ENCODE measurements at regions not wholly inside any gene's neighbourhood (a gene's known extent, or its start where the extent isn't known, plus 50 kb on each side); places are given as distances from the start of the nearest gene placed in this dataset.
"Not testable (repeated sequence)": the region's sequence is repeated elsewhere in the genome, so short reads cannot be mapped to it uniquely, and the experiment has no call there.

GRCh38 chr10:9470581-9470980, 1416.1 kb downstream of the GATA3 start:
- no peak for DNase-seq (ENCODE audit: low read depth in 2 of 2)

GRCh38 chr10:9501944-9502343, 1447.5 kb downstream of the GATA3 start:
- DNase-seq (ENCODE audit: low read depth in 2 of 2) = no peak

- DNase-seq (ENCODE audit: low read depth in 2 of 2) = no peak
Measured at GRCh38 chr10:9504227-9504626, 1449.7 kb downstream of the GATA3 start.

GRCh38 chr10:9505546-9505945, 1451.1 kb downstream of the GATA3 start:
- DNase-seq (ENCODE audit: low read depth in 2 of 2) = no peak

- no peak for DNase-seq (ENCODE audit: low read depth in 2 of 2)
Measured at GRCh38 chr10:9508606-9509005, 1454.1 kb downstream of the GATA3 start.

- no peak for DNase-seq (ENCODE audit: low read depth in 2 of 2)
Measured at GRCh38 chr10:9510626-9511025, 1456.1 kb downstream of the GATA3 start.

GRCh38 chr10:9515922-9516321, 1461.4 kb downstream of the GATA3 start:
- DNase-seq (ENCODE audit: low read depth in 2 of 2) = no peak

GRCh38 chr10:9535744-9536143, 1481.3 kb downstream of the GATA3 start:
- DNase-seq (ENCODE audit: low read depth in 2 of 2) = no peak

GRCh38 chr10:9545073-9545472, 1472.6 kb upstream of the CELF2 start:
- DNase-seq (ENCODE audit: low read depth in 2 of 2) = no peak

- DNase-seq (ENCODE audit: low read depth in 2 of 2) = no peak
Measured at GRCh38 chr10:9547936-9548904, 1469.5 kb upstream of the CELF2 start.

- no peak for DNase-seq (ENCODE audit: low read depth in 2 of 2)
Measured at GRCh38 chr10:9550810-9551209, 1466.9 kb upstream of the CELF2 start.

GRCh38 chr10:9554321-9554720, 1463.4 kb upstream of the CELF2 start:
- DNase-seq (ENCODE audit: low read depth in 2 of 2) = no peak

- no peak for DNase-seq (ENCODE audit: low read depth in 2 of 2)
Measured at GRCh38 chr10:9560976-9561375, 1456.7 kb upstream of the CELF2 start.

GRCh38 chr10:9561821-9562505, 1455.7 kb upstream of the CELF2 start:
- no peak for DNase-seq (ENCODE audit: low read depth in 2 of 2)

- DNase-seq (ENCODE audit: low read depth in 2 of 2) = no peak
Measured at GRCh38 chr10:9577746-9578145, 1439.9 kb upstream of the CELF2 start.

GRCh38 chr10:9579110-9579705, 1438.5 kb upstream of the CELF2 start:
- no peak for DNase-seq (ENCODE audit: low read depth in 2 of 2)

- DNase-seq (ENCODE audit: low read depth in 2 of 2) = not testable (repeated sequence)
Measured at GRCh38 chr10:9582803-9583202, 1434.9 kb upstream of the CELF2 start.

GRCh38 chr10:9596368-9596920, 1421.2 kb upstream of the CELF2 start:
- no peak for DNase-seq (ENCODE audit: low read depth in 2 of 2)

- no peak for DNase-seq (ENCODE audit: low read depth in 2 of 2)
Measured at GRCh38 chr10:9602998-9603397, 1414.7 kb upstream of the CELF2 start.

- DNase-seq (ENCODE audit: low read depth in 2 of 2) = no peak
Measured at GRCh38 chr10:9603972-9604371, 1413.7 kb upstream of the CELF2 start.

GRCh38 chr10:9605231-9605630, 1412.4 kb upstream of the CELF2 start:
- DNase-seq (ENCODE audit: low read depth in 2 of 2) = no peak

GRCh38 chr10:9608602-9609001, 1409.1 kb upstream of the CELF2 start:
- no peak for DNase-seq (ENCODE audit: low read depth in 2 of 2)
